Endothelial cell of umbilical vein (primary cell): ENCODE measurements at regions not wholly inside any gene's neighbourhood (a gene's known extent, or its start where the extent isn't known, plus 50 kb on each side); places are given as distances from the start of the nearest gene placed in this dataset.

Source experiments
- CTCF ChIP-seq, 2 donors: IDR thresholded peaks; 1 replicate in 1 of 2; 2 replicates in 1 of 2; pipeline ENCODE4 v1.5.1; 2011; ENCODE audit warnings: low read length in 2 of 2, mild to moderate bottlenecking in 2 of 2, moderate library complexity in 2 of 2, control low read depth in 1 of 2, inconsistent platforms in 1 of 2, low read depth in 1 of 2; ENCODE audit not compliant: insufficient read depth in 1 of 2; ENCODE audit errors: extremely low read depth in 1 of 2
- EZH2 ChIP-seq: IDR thresholded peaks from 2 replicates; pipeline ENCODE4 v1.6.1; 2012; ENCODE audit warnings: borderline replicate concordance, low read depth, mild to moderate bottlenecking, moderate library complexity, low read length, inconsistent platforms; ENCODE audit not compliant: severe bottlenecking
- MAX ChIP-seq: IDR thresholded peaks from 2 replicates; pipeline ENCODE4 v1.6.1; 2011; ENCODE audit not compliant: insufficient read depth, insufficient read length
- MYC ChIP-seq: IDR thresholded peaks from one replicate; pipeline ENCODE4 v1.6.1; 2011; ENCODE audit warnings: mild to moderate bottlenecking, low read depth, low read length
- POLR2A ChIP-seq: IDR thresholded peaks from 2 replicates; pipeline ENCODE4 v1.6.1; 2012; ENCODE audit warnings: low read depth, mild to moderate bottlenecking, control low read depth, low read length
- POLR2AphosphoS5 ChIP-seq: IDR thresholded peaks from 2 replicates; pipeline ENCODE4 v1.6.1; 2012; ENCODE audit warnings: low read depth, mild to moderate bottlenecking, control low read depth, low read length, moderate library complexity; ENCODE audit not compliant: insufficient read depth

- TF ChIP-seq CTCF (IDR thresholded peaks at IDR 0.05; ENCODE audit: extremely low read depth in 1 of 2, insufficient read depth in 1 of 2, low read depth in 1 of 2, low read length in 2 of 2) (no peak), POLR2AphosphoS5 (no peak), POLR2A (no peak), MYC (no peak), EZH2 (no peak), MAX (no peak)
Observed at GRCh38 chr5:98651715-98652114, 121.7 kb upstream of the RGMB start.
